Lung (tissue), 11 donors: ENCODE measurements at regions not wholly inside any gene's neighbourhood (a gene's known extent, or its start where the extent isn't known, plus 50 kb on each side); places are given as distances from the start of the nearest gene placed in this dataset.

Experiments used
- ATAC-seq: fragments of 200-7000 bp; cut with Tn5 transposase; one replicate; pipeline ENCODE4 v1.9.1; 2020; ENCODE audit warnings: moderate number of reproducible peaks; ENCODE audit not compliant: insufficient read depth, low FRiP score
- DNase-seq, 3 donors: peaks; one replicate each; pipeline ENCODE4 v3.0.0-alpha.2; 2013 to 2017
- H3K27ac ChIP-seq, 2 donors: one replicate each; pipeline ENCODE4 v1.5.1; 2013; ENCODE audit warnings: mild to moderate bottlenecking in 2 of 2, moderate library complexity in 2 of 2, control low read depth in 1 of 2, inconsistent platforms in 1 of 2, low read depth in 1 of 2, low read length in 1 of 2
- H3K27me3 ChIP-seq, 3 donors: one replicate each; pipeline ENCODE4 v1.5.1; 2013; ENCODE audit warnings: low read length in 2 of 3; ENCODE audit not compliant: control insufficient read depth in 3 of 3, insufficient read depth in 3 of 3
- H3K36me3 ChIP-seq, 4 donors: one replicate each; pipeline ENCODE4 v1.5.1; 2013; ENCODE audit warnings: low read length in 4 of 4, mild to moderate bottlenecking in 1 of 4, moderate library complexity in 1 of 4; ENCODE audit not compliant: control insufficient read depth in 4 of 4, insufficient read depth in 4 of 4
- H3K4me1 ChIP-seq, 5 donors: one replicate each; pipeline ENCODE4 v1.5.1; 2013; ENCODE audit warnings: low read length in 5 of 5, mild to moderate bottlenecking in 2 of 5, moderate library complexity in 1 of 5; ENCODE audit not compliant: control insufficient read depth in 5 of 5, insufficient read depth in 5 of 5
- H3K4me3 ChIP-seq: one replicate; pipeline ENCODE4 v1.5.1; 2013; ENCODE audit warnings: mild to moderate bottlenecking, control low read depth, moderate library complexity
- H3K9ac ChIP-seq, 2 donors: one replicate each; pipeline ENCODE4 v1.5.1; 2013; ENCODE audit warnings: low read length in 2 of 2, control low read depth in 1 of 2; ENCODE audit not compliant: insufficient read depth in 1 of 2
- H3K9me3 ChIP-seq, 4 donors: one replicate each; pipeline ENCODE4 v1.5.1; 2013; ENCODE audit warnings: low read length in 3 of 4, mild to moderate bottlenecking in 1 of 4, moderate library complexity in 1 of 4; ENCODE audit not compliant: control insufficient read depth in 4 of 4, insufficient read depth in 3 of 4
- CTCF ChIP-seq: IDR thresholded peaks from 2 replicates; pipeline ENCODE4 v1.5.1; 2012; ENCODE audit warnings: mild to moderate bottlenecking; ENCODE audit errors: control extremely low read depth, extremely low read depth
- WGBS, 2 donors: extraction: QIAGEN DNeasy Blood & Tissue Kit; methylation state at CpG; one replicate each; pipeline ENCODE4 v1.1.7; 2013; 5-methylcytosine and 5-hydroxymethylcytosine counted together
- donor health status: control.
- donor health status: control.
- donor health status: Bipolar disorder and iron deficiency.
- donor health status: healthy.
- donor health status: DM: yes; HTN: yes; CAD: no.

GRCh38 chr13:89363144-89363543 lies 1692.0 kb downstream of the SLITRK5 start:
- H3K36me3 ChIP-seq, result no peaks in the 10 kb centered on the region
- ATAC-seq (no peak), DNase-seq (no peak)
- no peaks in the 10 kb centered on the region for H3K27me3 ChIP-seq
- no peak overlapping the region for H3K4me3 ChIP-seq
- no peak overlapping the region for H3K9ac ChIP-seq
- H3K4me1 ChIP-seq, result no peaks in the 10 kb centered on the region
- WGBS, 2 donors, result 95 to 96% methylated on average over 41 of the region's 41 CpGs
- no peak for TF ChIP-seq CTCF
- no peak overlapping the region for H3K27ac ChIP-seq
- H3K9me3 ChIP-seq, result no peaks in the 10 kb centered on the region

GRCh38 chr13:89372193-89372592 lies 1701.0 kb downstream of the SLITRK5 start:
- Histone ChIP-seq H3K27ac (no peak overlapping the region), H3K9me3 (no peaks in the 10 kb centered on the region), H3K4me3 (no peak overlapping the region), H3K9ac (no peak overlapping the region), H3K4me1 (peaks cover 0 to 12% (median 0%) of the 10 kb centered on the region in 5 donors), H3K27me3 (no peaks in the 10 kb centered on the region), H3K36me3 (no peaks in the 10 kb centered on the region)
- no peak for TF ChIP-seq CTCF
- 67 to 72% methylated on average over 3 of the region's 3 CpGs for WGBS, 2 donors
- ATAC-seq, result no peak
- no peak for DNase-seq

- Histone ChIP-seq H3K27ac (no peak overlapping the region), H3K4me3 (no peak overlapping the region), H3K27me3 (no peaks in the 10 kb centered on the region), H3K4me1 (peaks cover 0 to 12% (median 1%) of the 10 kb centered on the region in 5 donors), H3K36me3 (no peaks in the 10 kb centered on the region), H3K9me3 (no peaks in the 10 kb centered on the region), H3K9ac (no peak overlapping the region)
- ATAC-seq (no peak), DNase-seq (peak; percentile 69 to 94 (median 92))
- TF ChIP-seq CTCF, result no peak
- WGBS, 2 donors, result 35% methylated on average over 2 of the region's 2 CpGs
These were observed 1704.7 kb downstream of the SLITRK5 start for GRCh38 chr13:89375839-89376238.

- Histone ChIP-seq H3K27me3 (no peaks in the 10 kb centered on the region), H3K27ac (no peak overlapping the region), H3K9me3 (no peaks in the 10 kb centered on the region), H3K36me3 (no peaks in the 10 kb centered on the region), H3K9ac (no peak overlapping the region), H3K4me3 (no peak overlapping the region), H3K4me1 (peaks cover 0 to 12% (median 1%) of the 10 kb centered on the region in 5 donors)
- DNase-seq, result peak in 1 of 3 donors; percentile 42
- no peak for TF ChIP-seq CTCF
- WGBS, 2 donors, result 54 to 63% methylated on average over 3 of the region's 3 CpGs
- ATAC-seq, result peak; percentile 37
These were observed 1708.9 kb downstream of the SLITRK5 start for GRCh38 chr13:89380101-89380500.
